Medulla oblongata (tissue), 1 donor: ENCODE measurements at regions not wholly inside any gene's neighbourhood (a gene's known extent, or its start where the extent isn't known, plus 50 kb on each side); places are given as distances from the start of the nearest gene placed in this dataset.
A peak's percentile ranks its signal among the peaks of the same experiment; 100 is the strongest.

ENCODE experiments used
- DNase-seq: peaks from one replicate; pipeline ENCODE4 v3.0.0-alpha.2; 2015; ENCODE audit errors: extremely low spot score

DNA sequence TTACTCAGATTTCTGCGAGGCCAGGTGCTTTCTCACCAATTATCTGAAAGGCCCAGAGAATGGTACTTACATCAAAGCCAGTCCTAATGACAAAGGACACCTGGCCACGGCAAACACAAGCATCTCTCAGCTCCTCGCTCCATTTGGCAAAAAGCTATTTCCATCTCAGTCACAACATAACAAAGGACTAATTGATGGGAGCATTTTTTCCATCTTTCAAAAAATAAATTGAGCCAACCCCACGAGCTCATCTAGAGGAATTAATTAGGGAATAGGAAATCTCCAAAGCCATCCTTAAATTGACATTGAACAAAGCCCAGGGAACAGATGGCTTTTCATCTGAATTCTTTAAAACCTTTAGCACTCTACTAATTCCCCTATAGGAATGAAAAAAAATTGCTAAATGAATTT, 236.7 kb downstream of the HAO1 start:
- peak; percentile 5 for DNase-seq

DNA sequence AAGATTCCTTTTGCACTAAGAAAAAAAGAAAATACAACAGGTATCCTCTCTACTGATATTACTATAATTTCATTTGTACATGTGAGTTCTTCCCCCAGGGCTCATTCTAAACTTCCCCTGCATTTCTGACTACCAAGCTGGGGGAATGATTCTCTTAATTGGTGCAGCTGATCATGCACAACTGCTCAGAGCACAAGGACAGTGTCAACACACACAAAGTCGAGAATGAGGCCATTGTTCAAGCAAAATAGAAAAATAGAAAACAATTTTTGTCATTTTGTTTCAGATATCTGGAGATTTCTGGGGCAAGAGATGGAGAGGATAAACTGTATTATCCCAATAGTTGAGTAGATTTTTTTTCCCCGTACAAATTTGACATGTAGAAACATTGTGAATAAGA, 236.3 kb downstream of the HAO1 start:
- peak; percentile 32 for DNase-seq

DNA sequence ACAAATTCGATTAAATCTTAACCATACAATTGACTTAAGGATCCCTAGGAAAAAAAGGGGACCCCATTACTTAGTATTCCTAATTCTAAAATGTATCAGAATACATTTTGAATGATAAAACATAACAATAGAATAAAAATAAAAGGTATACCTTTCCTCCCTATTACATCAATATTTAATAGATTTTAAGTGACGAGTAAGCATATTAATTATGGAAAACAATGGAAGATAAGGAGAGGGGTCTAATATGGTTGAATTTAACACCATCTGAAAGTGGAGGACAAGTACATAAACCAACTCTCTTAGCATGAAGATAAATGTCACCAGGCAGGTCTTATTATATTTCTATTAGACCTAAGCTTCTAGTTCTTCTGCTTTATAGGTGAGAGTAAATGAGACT, 232.1 kb downstream of the HAO1 start:
- no peak for DNase-seq

DNA sequence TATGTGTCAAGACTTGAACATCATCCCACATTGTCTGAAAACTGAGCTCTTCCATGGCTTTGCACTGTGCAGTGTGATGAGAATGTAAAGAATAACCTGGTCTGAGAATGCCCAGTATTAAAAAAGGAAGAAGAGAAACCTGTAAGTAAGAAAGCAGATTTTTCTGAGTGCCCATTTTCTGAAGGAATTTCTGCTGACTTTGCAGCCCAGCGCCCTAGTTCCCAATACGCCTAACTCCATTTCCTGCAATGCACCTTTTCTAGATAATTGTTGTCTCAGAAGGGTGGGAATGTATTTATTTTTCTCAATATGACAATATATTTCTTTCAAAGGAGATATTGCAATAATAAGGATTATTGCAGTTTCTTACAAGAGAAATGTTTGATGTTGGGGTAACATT, 231.5 kb downstream of the HAO1 start:
- no peak for DNase-seq

DNA sequence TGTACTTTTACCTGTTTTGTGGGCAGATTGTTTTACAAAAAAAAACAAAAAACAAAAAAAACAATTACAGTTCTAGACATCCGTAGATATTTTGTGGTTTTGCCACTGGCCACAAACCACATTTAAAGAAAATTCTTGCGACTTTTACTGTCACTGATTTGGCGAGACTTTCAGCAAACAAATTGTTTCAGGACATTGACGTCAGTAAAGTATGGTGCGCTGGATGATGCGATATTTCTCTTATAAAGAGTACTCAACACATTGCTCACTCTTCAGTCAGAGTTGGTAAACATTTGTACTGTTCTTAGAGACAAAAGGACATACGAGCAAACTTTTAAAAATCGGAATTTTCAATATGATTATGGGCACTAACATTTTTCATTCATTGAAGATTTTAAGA, 229.8 kb downstream of the HAO1 start:
- DNase-seq: no peak

DNA sequence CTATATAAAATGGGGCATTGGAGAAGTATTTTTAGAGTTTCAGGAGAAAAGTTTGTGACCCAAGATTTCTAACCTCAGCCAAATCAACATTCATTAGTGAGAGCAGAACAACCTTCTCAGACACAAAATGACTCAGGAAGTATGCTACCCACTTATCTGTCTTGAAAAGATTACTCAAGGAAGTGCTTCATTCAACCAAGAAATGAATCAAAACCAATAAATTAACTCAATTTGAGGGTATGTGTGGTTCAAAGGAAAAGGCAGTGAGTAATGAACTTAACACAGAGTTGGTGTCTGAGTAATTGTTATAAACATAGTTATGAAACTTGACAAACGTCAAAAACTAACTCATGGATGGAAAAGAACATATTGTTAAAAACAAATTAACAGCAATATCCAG, 227.6 kb downstream of the HAO1 start:
- no peak for DNase-seq

DNA sequence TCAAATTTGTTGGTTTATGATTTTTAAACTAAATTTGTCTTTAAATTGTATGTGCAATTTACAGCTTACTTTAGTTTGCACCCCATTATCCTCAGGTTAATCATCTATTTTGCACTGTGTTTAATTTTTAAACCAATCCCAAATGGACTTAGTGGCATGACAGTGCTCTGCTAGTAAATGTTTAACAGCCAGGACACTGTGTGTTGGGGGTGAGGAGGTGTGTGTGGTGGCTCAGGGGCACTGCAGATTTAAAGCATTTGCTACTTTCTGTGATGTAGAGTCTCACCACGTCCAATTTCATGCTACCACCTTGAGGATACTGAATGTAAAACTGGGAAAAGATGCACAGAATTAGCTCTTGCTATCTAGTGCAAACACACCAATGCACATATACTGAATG, 225.7 kb downstream of the HAO1 start:
- no peak for DNase-seq

DNA sequence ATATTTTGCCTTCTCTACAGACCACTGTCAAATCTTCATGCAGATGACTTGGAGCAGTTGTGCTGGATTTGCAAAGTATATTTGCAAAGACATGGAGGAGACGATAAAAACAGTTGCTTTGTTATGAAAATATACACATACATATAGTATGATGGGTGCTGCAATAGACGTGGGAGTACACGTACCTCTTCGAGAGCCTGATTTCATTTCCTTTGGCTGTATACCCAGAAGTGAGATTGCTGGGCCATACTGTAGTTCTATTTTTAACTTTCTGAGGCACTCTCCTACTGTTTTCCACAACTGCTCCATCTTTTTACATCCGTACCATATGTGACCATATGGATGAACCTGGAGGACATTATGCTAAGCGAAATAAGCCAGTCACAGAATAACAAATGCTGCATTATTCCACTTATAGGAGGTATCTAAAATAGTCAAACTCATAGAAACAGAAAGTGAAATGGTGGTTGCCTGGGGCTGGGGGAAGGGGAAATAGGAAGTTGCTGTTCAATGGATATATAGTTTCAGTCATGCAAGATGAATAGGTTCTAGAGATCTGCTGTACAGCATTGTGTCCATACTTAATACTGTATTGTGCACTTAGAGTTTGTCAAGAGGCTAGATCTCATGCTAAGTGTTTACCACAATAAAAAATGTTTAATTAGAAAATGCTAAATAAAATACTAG, 223.8 kb downstream of the HAO1 start:
- DNase-seq: no peak

DNA sequence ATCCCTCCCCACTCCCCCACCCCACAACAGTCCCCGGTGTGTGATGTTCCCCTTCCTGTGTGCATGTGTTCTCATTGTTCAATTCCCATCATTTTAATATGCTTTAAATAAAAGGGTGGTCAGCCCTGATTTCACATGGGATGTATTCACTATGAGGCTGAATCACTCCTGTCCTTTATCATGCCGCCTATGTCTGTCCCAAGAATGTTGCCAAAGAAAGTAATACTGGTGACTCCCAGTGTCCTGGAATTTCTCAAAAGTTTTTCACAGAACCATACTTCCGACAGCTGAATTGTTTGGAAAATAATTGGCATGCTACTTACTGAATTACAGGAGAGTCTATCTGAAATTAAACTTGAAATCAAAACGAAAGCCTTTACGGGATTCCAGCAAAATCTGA, 217.7 kb downstream of the HAO1 start:
- no peak for DNase-seq

DNA sequence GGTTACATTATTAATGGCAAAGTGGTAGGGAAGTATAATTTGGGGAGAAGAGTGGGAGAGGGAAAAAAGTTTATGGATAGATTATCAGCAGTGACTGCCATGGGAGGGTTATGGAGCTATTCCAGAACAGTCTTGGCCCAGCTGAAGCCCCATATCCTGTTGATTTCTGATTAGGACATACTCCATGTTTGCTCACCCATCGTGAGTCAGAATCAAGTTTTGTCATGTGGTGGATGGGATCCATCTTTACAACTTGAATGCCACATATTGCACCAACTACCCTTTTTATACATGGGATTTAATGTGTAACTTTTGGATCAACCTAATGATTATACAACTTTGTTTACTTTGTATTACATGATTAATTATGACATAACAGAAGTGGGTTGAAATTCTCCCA, 217.0 kb downstream of the HAO1 start:
- DNase-seq: no peak

DNA sequence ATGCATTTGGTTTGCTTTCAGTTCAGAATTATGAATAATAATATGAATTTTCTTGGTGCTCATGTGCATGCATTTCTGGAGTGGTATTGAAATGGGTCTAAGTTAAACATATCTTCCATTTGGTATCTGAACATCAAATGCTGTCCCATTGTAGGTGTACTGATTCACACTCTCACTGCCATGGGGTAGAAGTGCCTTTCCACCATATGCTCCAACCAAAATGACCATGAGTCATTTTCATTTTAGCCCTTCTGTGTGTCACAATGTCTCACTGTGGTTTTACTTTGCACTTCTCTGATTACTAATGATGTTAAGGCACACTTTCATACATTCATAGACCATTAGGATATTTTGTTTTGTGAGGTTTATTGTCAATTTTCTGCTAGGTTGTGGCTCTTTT, 211.9 kb downstream of the HAO1 start:
- DNase-seq: no peak

DNA sequence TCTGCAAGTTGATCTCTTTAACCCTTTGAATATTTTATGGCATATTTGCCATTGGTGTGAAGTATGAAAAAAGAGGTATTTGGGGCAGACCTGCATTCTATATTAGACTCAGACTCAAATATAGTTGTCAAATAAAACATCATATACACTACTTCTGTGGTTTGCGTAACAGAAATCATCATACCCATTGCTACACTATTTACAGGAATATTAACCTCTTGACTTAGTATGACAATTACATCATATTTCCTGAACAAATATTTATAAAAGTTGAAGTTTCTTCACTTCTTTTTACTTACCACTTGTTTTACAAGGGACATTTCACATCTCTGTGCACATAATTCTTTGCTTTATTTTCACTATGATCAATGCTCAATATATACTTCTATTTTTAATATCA, 206.0 kb downstream of the HAO1 start:
- no peak for DNase-seq

DNA sequence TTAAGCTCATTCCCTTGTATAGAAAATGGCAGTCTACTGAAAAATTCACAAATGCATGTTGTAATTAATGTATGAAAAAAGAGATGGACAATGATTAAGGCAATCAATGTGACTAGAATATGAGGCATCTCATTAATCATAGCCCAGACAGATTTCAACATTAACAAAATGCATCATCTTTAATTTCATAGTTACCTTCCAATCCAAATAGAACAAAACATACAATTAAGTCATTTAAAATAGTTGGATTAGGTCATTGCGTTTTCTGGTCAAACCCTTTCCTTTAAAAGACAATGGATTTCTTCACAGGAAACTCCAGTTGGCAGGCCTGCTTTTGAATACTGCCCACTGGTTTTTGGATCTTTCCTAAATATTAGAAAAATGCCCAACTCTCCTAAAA, 203.9 kb downstream of the HAO1 start:
- DNase-seq: no peak

DNA sequence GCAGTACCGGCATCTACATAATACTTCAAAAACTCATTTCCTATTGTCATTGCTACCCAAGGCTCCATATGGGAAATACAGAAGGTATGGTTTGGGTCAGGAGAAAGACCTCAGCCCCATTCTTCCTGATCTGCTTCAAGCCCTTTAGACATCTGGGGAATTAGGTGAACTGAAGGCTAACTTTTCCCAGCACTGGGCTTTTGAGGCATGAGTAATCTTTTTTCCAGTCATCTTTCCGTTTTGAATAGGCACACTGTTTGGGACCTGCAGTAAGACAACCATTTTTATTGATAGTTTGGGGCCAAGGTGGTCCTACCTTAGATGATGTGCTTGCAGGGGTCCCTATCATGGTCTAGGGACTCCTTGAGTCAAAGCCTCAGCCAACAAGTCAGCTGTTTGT, 198.4 kb downstream of the HAO1 start:
- no peak for DNase-seq

DNA sequence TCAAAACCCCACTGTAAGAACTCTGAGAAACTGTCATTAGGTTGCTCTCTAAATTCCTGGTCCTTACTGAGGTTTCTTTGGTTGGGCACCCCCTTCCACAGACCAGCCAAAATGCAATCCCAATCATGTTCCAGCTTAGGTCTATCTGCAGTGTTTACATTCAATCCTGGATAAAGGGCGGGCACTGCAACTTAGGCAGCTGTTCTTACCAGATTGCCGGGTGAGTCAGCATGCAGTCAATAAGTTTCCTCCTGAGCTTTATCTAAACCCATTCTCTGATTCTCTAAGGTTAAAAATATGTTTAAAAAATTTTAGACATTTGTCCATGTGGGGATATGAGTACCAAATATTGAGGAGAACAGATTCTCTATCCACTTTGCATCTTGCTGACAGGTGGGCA, 197.8 kb downstream of the HAO1 start:
- no peak for DNase-seq

DNA sequence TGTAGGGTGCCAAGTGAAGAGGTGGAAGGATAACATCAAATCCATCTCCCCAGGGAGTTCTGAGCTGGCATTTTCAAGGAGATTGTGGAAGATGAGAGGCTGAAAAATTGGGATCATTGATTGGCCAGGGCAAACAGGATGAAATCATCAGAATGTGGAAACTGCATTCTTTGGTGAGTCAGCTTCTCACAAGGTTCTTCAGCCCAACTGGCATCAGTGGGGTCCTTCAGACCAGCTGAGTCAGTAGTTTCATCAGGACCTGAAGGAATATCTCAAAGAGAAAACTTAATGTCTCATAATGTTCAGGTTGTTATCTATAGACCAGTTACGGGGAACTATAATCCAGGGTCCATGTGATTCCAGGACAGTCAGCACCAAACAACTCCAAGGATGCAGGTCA, 195.8 kb downstream of the HAO1 start:
- DNase-seq: no peak

DNA sequence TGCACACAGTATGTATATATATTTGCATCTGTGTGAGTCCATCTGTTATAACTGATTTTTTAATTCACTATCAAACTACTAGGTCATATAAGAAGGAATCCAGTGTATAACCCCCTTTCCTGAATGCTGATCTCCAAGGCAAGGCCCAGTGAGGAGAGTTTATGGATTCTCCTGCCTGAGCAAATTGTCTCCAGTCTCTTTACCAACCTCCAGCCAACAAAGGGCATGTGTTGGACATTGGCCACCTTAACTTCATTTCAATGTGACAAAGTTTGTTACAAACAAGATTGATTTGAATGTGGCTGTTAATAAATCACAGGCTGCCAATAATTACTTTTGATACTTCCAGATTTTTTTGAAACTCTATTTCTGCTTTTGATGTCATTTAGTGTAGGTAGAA, 191.6 kb downstream of the HAO1 start:
- DNase-seq: no peak

DNA sequence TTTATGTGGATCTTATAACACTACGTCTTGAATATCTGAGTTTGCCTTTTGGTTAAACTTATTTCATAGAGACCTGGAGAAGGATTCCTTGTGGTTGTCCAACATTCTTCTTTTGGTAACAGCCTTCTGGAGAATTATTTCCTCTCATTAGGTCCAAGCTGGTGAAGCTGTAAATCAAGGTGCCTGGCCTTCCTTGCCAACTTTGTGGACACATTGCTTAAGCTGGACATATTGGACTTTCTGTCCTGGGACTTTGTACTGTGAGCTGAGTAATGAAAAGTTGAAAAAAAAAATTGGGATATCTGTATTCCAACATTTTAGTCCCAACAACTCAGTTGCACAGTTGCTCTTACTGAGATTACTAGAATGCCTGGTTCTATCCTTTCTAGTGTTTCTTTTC, 186.2 kb downstream of the HAO1 start:
- no peak for DNase-seq

DNA sequence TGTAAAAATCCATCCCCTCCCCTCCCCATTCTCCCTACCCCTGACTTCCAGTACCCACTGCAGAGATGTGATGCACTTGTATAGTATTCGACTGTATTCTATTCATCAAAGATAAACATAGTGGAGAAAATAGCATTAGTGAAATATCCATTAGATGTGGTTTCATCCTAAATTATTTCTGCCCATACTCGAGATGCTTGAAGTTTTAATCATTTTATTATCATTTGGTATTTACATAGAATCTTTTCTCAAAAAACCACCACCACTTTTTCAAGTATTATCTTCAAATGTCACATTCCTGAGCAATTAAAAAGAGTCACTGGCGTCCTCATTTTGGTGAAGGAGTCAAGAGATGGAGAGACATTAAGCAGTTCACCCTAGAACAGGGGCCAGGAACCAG, 181.9 kb downstream of the HAO1 start:
- no peak for DNase-seq

DNA sequence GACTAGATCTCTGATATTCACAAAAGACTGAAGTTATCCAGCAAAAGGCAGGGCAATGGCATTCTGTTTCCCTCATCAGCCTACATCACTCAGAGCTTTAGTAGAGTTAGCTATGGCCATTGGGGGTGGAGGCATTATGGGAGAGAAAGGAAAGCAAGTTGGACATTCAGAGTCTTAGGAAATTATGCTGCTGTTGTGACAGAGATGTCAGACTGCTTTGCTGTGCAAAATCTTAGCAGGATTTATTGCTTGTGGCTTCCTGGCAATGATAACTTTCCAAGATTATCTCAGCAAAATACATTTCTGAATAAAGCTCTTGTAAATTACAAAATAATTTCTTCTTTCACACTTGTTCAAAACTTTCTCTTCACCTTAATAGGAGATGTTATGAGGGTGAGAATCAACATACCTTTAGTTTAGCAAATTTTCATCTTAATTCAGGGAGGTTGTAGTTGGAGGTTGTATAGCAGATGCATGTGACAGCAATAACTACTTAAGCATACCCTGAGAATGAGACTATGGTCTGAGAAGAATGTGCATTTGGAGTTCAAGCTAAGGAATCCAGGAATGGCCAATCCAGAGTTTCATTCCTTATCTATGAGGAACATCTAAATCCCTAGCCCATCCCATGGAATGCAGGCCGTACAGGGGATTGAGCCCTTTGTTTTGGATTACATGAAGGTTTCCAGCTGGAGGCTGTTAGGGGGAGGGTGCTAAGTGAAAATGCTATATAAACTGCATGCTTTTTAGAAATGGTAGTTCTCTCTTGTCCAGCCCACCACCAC, 179.8 kb downstream of the HAO1 start:
- DNase-seq: no peak

DNA sequence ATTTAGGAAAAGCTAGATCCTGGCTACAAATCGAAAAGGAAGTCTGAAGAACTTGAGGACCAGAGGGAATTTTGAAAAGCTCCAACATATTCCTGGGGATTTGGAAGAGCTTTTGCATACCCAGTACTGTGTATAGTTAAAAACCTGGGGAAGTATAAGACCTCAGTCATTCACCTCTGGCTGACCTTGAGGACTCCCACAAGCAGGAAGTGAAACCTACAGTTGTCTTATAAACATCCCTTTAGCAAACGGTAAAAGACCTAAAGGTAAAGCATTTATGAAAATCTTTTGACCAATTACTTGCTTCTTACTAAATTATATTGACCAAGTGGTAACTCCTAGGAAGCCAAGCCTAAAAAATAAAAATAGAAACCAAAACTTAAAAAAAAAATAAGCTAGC, 175.0 kb downstream of the HAO1 start:
- DNase-seq: no peak

DNA sequence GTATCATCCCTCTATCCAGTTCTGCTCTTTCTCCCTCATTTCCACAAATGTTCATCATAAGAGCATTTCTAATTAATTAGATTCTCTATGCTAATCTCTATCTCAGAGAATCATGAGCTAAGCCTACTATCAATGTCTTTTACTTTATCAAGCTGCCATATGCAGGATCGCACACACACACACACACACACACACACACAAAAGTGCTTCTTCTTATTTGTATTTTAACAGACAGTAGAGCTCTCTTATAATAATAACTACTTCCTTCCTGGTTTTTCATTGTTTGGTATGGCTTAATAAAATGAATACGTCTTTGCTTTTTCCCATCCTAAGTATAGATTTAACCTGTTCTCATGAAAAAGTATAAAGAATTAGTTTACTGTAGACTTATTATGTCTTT, 170.2 kb downstream of the HAO1 start:
- no peak for DNase-seq

DNA sequence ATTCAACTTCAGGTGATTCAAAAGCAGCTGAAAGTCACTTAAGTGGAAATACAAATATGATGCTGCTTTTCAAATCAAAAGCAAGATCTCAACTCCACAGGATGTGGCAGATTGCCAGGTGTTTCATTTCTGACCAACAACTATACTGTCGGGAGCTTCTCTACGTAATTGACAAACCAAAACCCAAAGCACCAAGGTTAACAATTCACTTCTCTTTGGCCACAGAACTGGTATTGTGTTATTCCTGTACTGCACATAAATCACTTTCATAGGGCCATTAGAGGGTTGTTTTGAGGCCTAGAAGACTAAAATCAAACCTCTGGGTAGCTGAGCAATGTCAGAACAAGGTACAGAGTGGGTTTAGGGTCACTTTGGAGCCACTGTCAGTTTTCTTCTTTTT, 169.7 kb downstream of the HAO1 start:
- no peak for DNase-seq

DNA sequence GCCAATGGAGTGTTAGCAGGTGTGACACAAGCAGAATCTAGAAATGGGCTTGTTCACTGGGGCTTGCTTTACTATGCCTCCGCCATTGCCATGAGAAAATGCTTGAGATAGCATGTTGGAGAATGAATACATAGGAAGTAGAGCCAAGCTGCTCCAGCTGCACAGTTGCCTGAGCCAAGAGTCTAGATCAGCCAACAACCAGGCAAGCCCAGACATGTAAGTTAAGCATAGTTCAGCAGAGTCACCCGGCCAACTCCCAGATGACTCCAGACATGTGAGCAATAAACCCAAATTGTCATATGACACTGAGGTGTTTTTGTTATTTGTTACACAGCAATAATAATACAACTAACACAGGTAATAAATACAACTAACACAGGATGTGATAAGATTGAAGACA, 167.9 kb downstream of the HAO1 start:
- no peak for DNase-seq
